HG03571 (cell line): ENCODE measurements at regions not wholly inside any gene's neighbourhood (a gene's known extent, or its start where the extent isn't known, plus 50 kb on each side); places are given as distances from the start of the nearest gene placed in this dataset.

Source experiments
- ATAC-seq: cut with Tn5 transposase; IDR thresholded peaks from one replicate; pipeline ENCODE4 v1.9.1; 2021; ENCODE audit not compliant: unreplicated experiment

- ATAC-seq, result no peak
Observed at GRCh38 chr14:100673085-100673806, 53.4 kb upstream of the DLK1 start.

- ATAC-seq, result no peak
Observed at GRCh38 chr14:100673807-100674154, 52.9 kb upstream of the DLK1 start.

GRCh38 chr14:100674428-100674827 lies 52.3 kb upstream of the DLK1 start:
- no peak for ATAC-seq

- no peak for ATAC-seq
Observed at GRCh38 chr14:100674897-100675619, 51.6 kb upstream of the DLK1 start.

- ATAC-seq, result no peak
Observed at GRCh38 chr14:100675699-100676684, 50.7 kb upstream of the DLK1 start.
